ENCODE measurements at regions not wholly inside any gene's neighbourhood (a gene's known extent, or its start where the extent isn't known, plus 50 kb on each side); places are given as distances from the start of the nearest gene placed in this dataset.

DNA sequence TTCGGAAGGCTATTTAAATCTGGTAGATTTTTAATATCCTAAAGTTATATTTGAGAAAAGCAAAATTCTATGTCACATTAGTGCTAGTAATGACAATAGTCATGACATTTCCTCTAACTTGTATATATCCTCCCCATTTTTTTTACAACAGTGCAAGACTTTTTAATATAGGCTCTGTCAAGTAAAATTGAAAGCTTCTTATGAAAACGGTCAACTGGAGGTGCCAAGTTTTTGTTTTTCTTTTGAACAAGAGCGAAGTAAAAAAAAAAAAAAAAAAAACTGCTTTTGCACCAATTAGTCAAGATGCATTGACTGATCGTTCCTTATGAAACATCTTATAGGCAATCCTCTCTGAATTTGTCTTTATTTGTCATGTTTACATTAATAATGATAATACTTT, 389.3 kb downstream of the STK39 start:
- TF ChIP-seq, protein P1, sequence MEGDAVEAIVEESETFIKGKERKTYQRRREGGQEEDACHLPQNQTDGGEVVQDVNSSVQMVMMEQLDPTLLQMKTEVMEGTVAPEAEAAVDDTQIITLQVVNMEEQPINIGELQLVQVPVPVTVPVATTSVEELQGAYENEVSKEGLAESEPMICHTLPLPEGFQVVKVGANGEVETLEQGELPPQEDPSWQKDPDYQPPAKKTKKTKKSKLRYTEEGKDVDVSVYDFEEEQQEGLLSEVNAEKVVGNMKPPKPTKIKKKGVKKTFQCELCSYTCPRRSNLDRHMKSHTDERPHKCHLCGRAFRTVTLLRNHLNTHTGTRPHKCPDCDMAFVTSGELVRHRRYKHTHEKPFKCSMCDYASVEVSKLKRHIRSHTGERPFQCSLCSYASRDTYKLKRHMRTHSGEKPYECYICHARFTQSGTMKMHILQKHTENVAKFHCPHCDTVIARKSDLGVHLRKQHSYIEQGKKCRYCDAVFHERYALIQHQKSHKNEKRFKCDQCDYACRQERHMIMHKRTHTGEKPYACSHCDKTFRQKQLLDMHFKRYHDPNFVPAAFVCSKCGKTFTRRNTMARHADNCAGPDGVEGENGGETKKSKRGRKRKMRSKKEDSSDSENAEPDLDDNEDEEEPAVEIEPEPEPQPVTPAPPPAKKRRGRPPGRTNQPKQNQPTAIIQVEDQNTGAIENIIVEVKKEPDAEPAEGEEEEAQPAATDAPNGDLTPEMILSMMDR (IDR thresholded peaks at IDR 0.05) = no peak
- TF ChIP-seq POLR2A (IDR thresholded peaks at IDR 0.05) = no peak
